LNCaP clone FGC (cell line): ENCODE measurements at regions not wholly inside any gene's neighbourhood (a gene's known extent, or its start where the extent isn't known, plus 50 kb on each side); places are given as distances from the start of the nearest gene placed in this dataset.

Source experiments
- DNase-seq: peaks from one replicate; pipeline ENCODE4 v3.0.0-alpha.2; 2011; ENCODE audit warnings: low read depth
- H3K4me3 ChIP-seq: 2 replicates; pipeline ENCODE4 v1.5.1; 2011; ENCODE audit warnings: mild to moderate bottlenecking, low read depth, low read length, control low read depth
- TF ChIP-seq, protein P1 (sequence below): IDR thresholded peaks from 2 replicates; pipeline ENCODE4 v1.5.1; 2012; ENCODE audit warnings: mild to moderate bottlenecking; ENCODE audit not compliant: control insufficient read depth, insufficient read depth; ENCODE audit errors: extremely low read depth

DNA sequence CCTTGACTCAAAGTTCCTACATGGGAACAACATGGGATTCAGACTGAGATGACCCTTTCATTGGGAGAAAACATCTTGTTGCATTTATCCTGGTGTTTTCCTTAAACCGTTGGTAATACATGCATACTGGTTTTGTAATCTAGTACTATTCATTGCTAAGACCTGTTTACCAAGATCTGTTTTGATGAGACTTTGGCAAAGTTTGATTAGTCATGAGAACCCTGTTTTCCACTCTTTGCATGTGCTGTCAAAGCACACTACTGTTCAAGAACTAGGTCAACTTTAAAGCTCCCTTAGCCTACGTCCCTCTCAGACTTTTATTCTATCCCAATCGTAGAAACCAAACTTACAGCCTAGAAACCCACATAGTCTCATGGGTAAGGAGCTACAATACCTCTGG, 650.9 kb downstream of the GATA3 start:
- DNase-seq, result no peak
- H3K4me3 ChIP-seq, result no peak overlapping the region
- TF ChIP-seq, protein P1, sequence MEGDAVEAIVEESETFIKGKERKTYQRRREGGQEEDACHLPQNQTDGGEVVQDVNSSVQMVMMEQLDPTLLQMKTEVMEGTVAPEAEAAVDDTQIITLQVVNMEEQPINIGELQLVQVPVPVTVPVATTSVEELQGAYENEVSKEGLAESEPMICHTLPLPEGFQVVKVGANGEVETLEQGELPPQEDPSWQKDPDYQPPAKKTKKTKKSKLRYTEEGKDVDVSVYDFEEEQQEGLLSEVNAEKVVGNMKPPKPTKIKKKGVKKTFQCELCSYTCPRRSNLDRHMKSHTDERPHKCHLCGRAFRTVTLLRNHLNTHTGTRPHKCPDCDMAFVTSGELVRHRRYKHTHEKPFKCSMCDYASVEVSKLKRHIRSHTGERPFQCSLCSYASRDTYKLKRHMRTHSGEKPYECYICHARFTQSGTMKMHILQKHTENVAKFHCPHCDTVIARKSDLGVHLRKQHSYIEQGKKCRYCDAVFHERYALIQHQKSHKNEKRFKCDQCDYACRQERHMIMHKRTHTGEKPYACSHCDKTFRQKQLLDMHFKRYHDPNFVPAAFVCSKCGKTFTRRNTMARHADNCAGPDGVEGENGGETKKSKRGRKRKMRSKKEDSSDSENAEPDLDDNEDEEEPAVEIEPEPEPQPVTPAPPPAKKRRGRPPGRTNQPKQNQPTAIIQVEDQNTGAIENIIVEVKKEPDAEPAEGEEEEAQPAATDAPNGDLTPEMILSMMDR, result no peak

DNA sequence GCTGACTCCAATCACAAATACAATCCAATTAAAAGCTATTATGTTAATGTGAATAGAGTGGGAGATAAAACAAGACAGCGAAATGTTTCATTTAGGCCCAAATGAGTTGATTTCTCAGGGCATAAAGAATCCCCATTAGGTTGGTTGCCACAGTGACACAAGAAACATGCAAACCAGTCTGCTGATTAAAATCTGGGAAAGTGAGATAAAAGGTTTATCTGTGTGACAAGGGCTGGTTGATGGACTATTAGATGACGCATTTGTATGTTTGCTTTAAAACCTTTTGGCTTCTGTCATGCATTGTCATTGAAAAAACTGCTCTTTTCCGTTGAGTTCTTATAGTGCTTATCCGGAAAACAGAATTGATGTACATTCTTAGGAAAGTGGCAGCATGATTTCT, 658.2 kb downstream of the GATA3 start:
- H3K4me3 ChIP-seq, result no peak overlapping the region
- TF ChIP-seq, protein P1, result no peak
- DNase-seq, result no peak

DNA sequence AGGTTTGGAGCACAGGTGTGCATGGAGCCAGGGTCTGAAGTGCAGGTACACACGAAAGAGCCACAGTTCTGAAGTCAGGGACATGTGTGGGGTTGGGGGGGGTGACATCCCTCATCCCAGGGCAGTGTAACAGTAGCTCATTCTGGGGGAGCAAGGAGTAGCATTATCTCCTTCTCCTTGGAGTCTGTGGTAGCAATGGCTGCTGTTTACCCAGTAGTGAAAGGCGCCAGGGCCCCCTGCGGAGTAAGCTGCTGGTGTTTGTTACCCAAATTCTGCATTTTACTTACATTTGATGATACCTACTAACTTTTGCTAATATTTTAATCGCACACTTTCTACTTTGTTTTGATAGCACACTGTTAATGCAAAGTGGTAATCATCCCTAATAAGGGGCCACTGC, 665.5 kb downstream of the GATA3 start:
- H3K4me3 ChIP-seq, result no peak overlapping the region
- DNase-seq, result no peak
- TF ChIP-seq, protein P1, result no peak

DNA sequence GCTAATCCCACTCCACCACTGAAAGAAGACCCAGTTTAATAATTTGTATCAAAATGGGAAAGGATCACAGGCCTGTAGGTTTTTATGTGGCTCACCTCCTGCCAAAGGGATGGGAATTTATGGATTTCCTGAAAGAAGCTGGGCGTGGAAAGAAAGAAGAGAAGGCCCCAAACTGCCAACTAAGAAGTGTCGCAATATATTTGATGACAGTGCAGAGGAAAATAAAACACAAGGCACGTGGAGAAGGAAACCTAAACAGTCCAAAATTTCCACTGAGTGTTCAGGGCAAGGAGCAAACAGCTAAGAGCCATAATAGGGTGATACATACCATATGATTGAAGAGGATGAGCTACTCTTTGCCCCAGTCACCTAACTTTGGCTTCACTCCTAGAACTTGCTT, 667.2 kb downstream of the GATA3 start:
- TF ChIP-seq, protein P1, result no peak
- H3K4me3 ChIP-seq, result no peak overlapping the region
- DNase-seq, result no peak

DNA sequence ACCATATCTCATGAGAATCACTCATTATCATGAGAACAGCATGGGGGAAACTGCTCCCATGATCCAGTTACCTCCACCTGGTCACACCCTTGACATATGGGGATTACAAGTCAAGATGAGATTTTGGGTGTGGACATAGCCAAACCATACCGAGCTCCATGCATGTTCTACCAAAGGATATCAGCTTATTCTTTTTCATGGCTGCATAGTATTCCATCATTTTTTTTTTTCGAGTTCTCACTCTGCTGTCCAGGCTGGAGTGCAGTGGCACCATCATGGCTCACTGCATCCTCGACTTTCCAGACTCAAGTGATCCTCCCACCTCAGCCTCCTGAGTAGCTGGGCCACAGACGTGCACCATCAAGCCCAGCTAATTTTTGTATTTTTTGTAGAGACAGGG, 668.3 kb downstream of the GATA3 start:
- no peak for DNase-seq
- TF ChIP-seq, protein P1, result no peak
- H3K4me3 ChIP-seq, result no peak overlapping the region

DNA sequence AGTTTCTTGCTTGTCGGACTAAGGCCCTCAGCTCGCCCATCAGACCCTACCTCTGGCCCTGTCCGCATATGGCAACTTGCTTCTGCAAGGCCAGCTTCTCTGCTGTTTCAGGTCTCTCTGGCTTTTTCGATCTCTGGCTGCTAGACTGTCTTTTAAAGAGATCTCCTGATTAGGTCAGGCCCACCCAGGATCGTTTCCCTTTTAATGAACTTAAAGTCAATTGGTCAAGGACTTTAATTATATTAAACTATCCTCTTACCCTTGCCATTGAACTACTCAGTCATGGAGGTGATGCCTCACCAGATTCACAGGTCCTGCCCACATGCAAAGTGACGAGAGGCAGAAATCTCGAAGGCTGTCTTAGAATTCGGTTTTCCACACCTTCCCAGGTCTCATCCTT, 670.9 kb downstream of the GATA3 start:
- no peak overlapping the region for H3K4me3 ChIP-seq
- TF ChIP-seq, protein P1, result no peak
- no peak for DNase-seq

DNA sequence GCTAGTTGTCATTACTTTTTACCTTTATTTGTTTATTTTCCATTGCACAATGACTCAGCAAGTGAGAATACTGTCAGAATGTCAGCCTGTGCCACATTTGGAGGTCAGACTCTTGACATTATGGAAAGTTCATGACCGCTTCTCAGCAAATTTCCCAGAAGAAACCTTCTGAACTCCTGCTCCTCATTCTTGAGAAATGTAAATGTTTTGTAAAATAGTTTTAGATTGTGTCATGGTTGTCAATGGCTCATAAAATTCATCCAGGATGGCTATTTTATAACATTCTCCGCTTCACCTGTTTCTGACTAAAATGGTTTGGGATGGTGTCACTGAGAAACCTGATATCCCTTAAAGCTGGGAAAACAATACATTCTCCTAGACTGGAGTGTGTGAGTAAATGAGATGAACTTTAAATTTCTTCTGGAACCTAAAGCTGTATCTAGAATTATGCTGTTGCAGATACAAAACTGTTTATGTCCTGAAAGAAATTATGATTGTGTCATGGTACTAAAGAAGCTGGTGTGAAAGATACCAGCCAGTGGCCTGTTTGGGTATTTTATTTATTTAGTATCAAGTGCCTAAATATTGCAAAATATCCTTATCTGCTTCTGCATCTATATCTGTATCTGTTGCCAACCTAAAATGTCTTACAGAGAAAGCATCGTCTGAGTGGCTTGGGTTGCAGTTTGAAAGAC, 671.7 kb downstream of the GATA3 start:
- DNase-seq, result no peak
- TF ChIP-seq, protein P1, result no peak

More for the DNA sequence above, 671.7 kb downstream of the GATA3 start:
- no peak overlapping the region for H3K4me3 ChIP-seq
